GM19467 (cell line): ENCODE measurements at regions not wholly inside any gene's neighbourhood (a gene's known extent, or its start where the extent isn't known, plus 50 kb on each side); places are given as distances from the start of the nearest gene placed in this dataset.
"Not testable (repeated sequence)": the region's sequence is repeated elsewhere in the genome, so short reads cannot be mapped to it uniquely, and the experiment has no call there.

Source experiments
- ATAC-seq: cut with Tn5 transposase; IDR thresholded peaks from one replicate; pipeline ENCODE4 v1.9.1; 2021; ENCODE audit warnings: mild to moderate bottlenecking, moderate library complexity; ENCODE audit not compliant: unreplicated experiment

GRCh38 chr10:91080776-91081175 is 139.7 kb upstream of the PCGF5 start:
- no peak for ATAC-seq

- ATAC-seq: no peak
Measured at GRCh38 chr10:91082447-91082846, 138.0 kb upstream of the PCGF5 start.

GRCh38 chr10:91088300-91089140 is 131.9 kb upstream of the PCGF5 start:
- no peak for ATAC-seq

GRCh38 chr10:91090761-91091529 is 129.5 kb upstream of the PCGF5 start:
- no peak for ATAC-seq

GRCh38 chr10:91091780-91092179 is 128.7 kb upstream of the PCGF5 start:
- no peak for ATAC-seq

- no peak for ATAC-seq
Measured at GRCh38 chr10:91096274-91096673, 124.2 kb upstream of the PCGF5 start.

- no peak for ATAC-seq
Measured at GRCh38 chr10:91097313-91097712, 123.2 kb upstream of the PCGF5 start.

GRCh38 chr10:91098021-91098420 is 122.4 kb upstream of the PCGF5 start:
- ATAC-seq: not testable (repeated sequence)

- ATAC-seq: peak; percentile 78
Measured at GRCh38 chr10:91103384-91104192, 116.9 kb upstream of the PCGF5 start.

GRCh38 chr10:91104193-91105041 is 116.0 kb upstream of the PCGF5 start:
- ATAC-seq: no peak

GRCh38 chr10:91105269-91105668 is 115.2 kb upstream of the PCGF5 start:
- no peak for ATAC-seq

GRCh38 chr10:91108820-91109219 is 111.6 kb upstream of the PCGF5 start:
- ATAC-seq: no peak

GRCh38 chr10:91111060-91111459 is 109.4 kb upstream of the PCGF5 start:
- ATAC-seq: no peak

- no peak for ATAC-seq
Measured at GRCh38 chr10:91115618-91116390, 104.7 kb upstream of the PCGF5 start.

GRCh38 chr10:91117505-91117904 is 103.0 kb upstream of the PCGF5 start:
- ATAC-seq: no peak

GRCh38 chr10:91120348-91120747 is 100.1 kb upstream of the PCGF5 start:
- no peak for ATAC-seq

- ATAC-seq: no peak
Measured at GRCh38 chr10:91123261-91123660, 97.2 kb upstream of the PCGF5 start.

- ATAC-seq: no peak
Measured at GRCh38 chr10:91124016-91124415, 96.4 kb upstream of the PCGF5 start.

- no peak for ATAC-seq
Measured at GRCh38 chr10:91126471-91126870, 94.0 kb upstream of the PCGF5 start.
